ENCODE measurements at regions not wholly inside any gene's neighbourhood (a gene's known extent, or its start where the extent isn't known, plus 50 kb on each side); places are given as distances from the start of the nearest gene placed in this dataset.

GRCh38 chrX:13389501-13389900, 69.6 kb upstream of the ATXN3L start:
- no peak for TF ChIP-seq CTCF (conservative IDR thresholded peaks at IDR 0.05 in 1 of 2, IDR thresholded peaks at IDR 0.05 in 1 of 2; ENCODE audit: extremely low read depth in 1 of 2, insufficient read depth in 1 of 2, low read depth in 1 of 2, low read length in 2 of 2)
- TF ChIP-seq EZH2 (IDR thresholded peaks at IDR 0.05; ENCODE audit: borderline replicate concordance, low read length), result no peak

Data from mammary epithelial cell (primary cell).